Suprapubic skin (tissue), 4 donors: ENCODE measurements at regions not wholly inside any gene's neighbourhood (a gene's known extent, or its start where the extent isn't known, plus 50 kb on each side); places are given as distances from the start of the nearest gene placed in this dataset.

Experiments
- CTCF ChIP-seq, 2 donors: fragments of 200-600 bp in 1 of 2; fragments of 450-650 bp in 1 of 2; sonication (generic) in 1 of 2; IDR thresholded peaks; one replicate each; pipeline ENCODE4 v1.5.1; 2016 to 2019; ENCODE audit warnings: antibody characterized with exemption in 2 of 2, mild to moderate bottlenecking in 1 of 2, moderate library complexity in 1 of 2
- POLR2A ChIP-seq, 2 donors: fragments of 450-650 bp; IDR thresholded peaks; one replicate each; pipeline ENCODE4 v1.6.1; 2017; ENCODE audit warnings: antibody characterized with exemption in 2 of 2, mild to moderate bottlenecking in 2 of 2, moderate library complexity in 2 of 2
- POLR2AphosphoS5 ChIP-seq, 3 donors: sonication (generic); formaldehyde crosslinking; IDR thresholded peaks; one replicate each; pipeline ENCODE4 v1.6.1; 2017; ENCODE audit warnings: antibody characterized with exemption in 3 of 3

- no peak for TF ChIP-seq POLR2A (IDR thresholded peaks at IDR 0.05)
- no peak for TF ChIP-seq CTCF (IDR thresholded peaks at IDR 0.05)
- TF ChIP-seq POLR2AphosphoS5 (IDR thresholded peaks at IDR 0.05), result no peak
These were observed 67.6 kb downstream of the UFM1 start for GRCh38 chr13:38417241-38417640.
